Upper lobe of left lung (tissue), 6 donors: ENCODE measurements at regions not wholly inside any gene's neighbourhood (a gene's known extent, or its start where the extent isn't known, plus 50 kb on each side); places are given as distances from the start of the nearest gene placed in this dataset.

Experiments
- ATAC-seq, 2 donors: fragments of 200-7000 bp; cut with Tn5 transposase; one replicate each; pipeline ENCODE4 v1.9.1; 2022; ENCODE audit warnings: mild to moderate bottlenecking in 2 of 2, moderate library complexity in 2 of 2; ENCODE audit not compliant: low FRiP score in 2 of 2
- DNase-seq, 2 donors: peaks; one replicate each; pipeline ENCODE4 v3.0.0-alpha.2; 2019 to 2020
- H3K27ac ChIP-seq, 4 donors: fragments of 200-600 bp; sonication (generic); one replicate each; pipeline ENCODE4 v1.5.1; 2016 to 2019
- H3K27me3 ChIP-seq, 4 donors: fragments of 200-600 bp; sonication (generic); one replicate each; pipeline ENCODE4 v1.5.1; 2017 to 2019
- H3K36me3 ChIP-seq, 4 donors: fragments of 200-600 bp; sonication (generic); one replicate each; pipeline ENCODE4 v1.5.1; 2016 to 2019
- H3K4me1 ChIP-seq, 4 donors: fragments of 200-600 bp; sonication (generic); one replicate each; pipeline ENCODE4 v1.5.1; 2018 to 2019
- H3K4me3 ChIP-seq, 4 donors: fragments of 200-600 bp; sonication (generic); one replicate each; pipeline ENCODE4 v1.5.1; 2017 to 2019; ENCODE audit warnings: mild to moderate bottlenecking in 2 of 4, moderate library complexity in 1 of 4
- H3K9me3 ChIP-seq, 4 donors: fragments of 200-600 bp; sonication (generic); one replicate each; pipeline ENCODE4 v1.5.1; 2018 to 2019
- EP300 ChIP-seq, 4 donors: sonication (generic); formaldehyde crosslinking; IDR thresholded peaks; one replicate each; pipeline ENCODE4 v1.5.1; 2017; ENCODE audit warnings: antibody characterized with exemption in 4 of 4, control low read depth in 2 of 4
- POLR2A ChIP-seq, 4 donors: fragments of 450-650 bp; IDR thresholded peaks; one replicate each; pipeline ENCODE4 v1.5.1; 2016 to 2017; ENCODE audit warnings: antibody characterized with exemption in 4 of 4, mild to moderate bottlenecking in 2 of 4
- POLR2AphosphoS5 ChIP-seq, 2 donors: sonication (generic); formaldehyde crosslinking; IDR thresholded peaks; one replicate each; pipeline ENCODE4 v1.5.1; 2017; ENCODE audit warnings: antibody characterized with exemption in 2 of 2
- WGBS, 2 donors: methylation state at CpG; one replicate each; pipeline ENCODE4 v1.1.5; 2017 to 2018; 5-methylcytosine and 5-hydroxymethylcytosine counted together
- TF ChIP-seq, protein P1 (sequence below), 6 experiments: fragments of 450-650 bp in 4 of 6; fragments of 200-600 bp in 2 of 6; sonication (generic) in 2 of 6; IDR thresholded peaks; one replicate each; pipeline ENCODE4 v1.5.1; 2016 to 2019; ENCODE audit warnings: antibody characterized with exemption in 6 of 6
- donor health status: DM: no; HTN: no; CAD: no; lungs with moderate emphysema.
- donor health status: DM: no; HTN: yes; CAD: no; lungs with severe emphysema.

DNA sequence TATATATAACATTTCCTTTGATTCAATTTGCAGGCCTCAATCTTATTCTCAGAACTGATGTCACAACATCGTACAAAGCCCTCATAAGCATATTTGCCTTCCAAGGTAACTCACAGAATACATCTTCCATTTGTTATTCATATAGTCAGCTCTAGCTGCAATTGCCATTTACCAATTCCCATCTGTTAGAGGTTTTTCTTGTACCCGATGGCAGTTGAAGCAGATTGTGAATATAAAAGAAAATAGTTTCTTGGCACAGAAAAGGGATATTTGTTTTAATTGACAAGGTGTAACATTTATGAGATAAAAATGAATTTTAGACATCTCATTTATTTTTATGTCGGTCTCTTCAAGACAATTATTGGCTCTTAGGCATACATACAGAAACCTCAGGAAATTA is 311.3 kb downstream of the TRIML1 start:
- DNase-seq (no peak), ATAC-seq (no peak)
- 60 to 72% methylated on average over 3 of the region's 3 CpGs for WGBS, 2 donors
- Histone ChIP-seq H3K36me3 (no peaks in the 10 kb centered on the region), H3K27me3 (no peaks in the 10 kb centered on the region), H3K4me1 (no peaks in the 10 kb centered on the region), H3K27ac (no peak overlapping the region), H3K4me3 (no peak overlapping the region), H3K9me3 (no peaks in the 10 kb centered on the region)
- TF ChIP-seq, protein P1, sequence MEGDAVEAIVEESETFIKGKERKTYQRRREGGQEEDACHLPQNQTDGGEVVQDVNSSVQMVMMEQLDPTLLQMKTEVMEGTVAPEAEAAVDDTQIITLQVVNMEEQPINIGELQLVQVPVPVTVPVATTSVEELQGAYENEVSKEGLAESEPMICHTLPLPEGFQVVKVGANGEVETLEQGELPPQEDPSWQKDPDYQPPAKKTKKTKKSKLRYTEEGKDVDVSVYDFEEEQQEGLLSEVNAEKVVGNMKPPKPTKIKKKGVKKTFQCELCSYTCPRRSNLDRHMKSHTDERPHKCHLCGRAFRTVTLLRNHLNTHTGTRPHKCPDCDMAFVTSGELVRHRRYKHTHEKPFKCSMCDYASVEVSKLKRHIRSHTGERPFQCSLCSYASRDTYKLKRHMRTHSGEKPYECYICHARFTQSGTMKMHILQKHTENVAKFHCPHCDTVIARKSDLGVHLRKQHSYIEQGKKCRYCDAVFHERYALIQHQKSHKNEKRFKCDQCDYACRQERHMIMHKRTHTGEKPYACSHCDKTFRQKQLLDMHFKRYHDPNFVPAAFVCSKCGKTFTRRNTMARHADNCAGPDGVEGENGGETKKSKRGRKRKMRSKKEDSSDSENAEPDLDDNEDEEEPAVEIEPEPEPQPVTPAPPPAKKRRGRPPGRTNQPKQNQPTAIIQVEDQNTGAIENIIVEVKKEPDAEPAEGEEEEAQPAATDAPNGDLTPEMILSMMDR (IDR thresholded peaks at IDR 0.05), result no peak
- TF ChIP-seq POLR2A (IDR thresholded peaks at IDR 0.05) (no peak), POLR2AphosphoS5 (IDR thresholded peaks at IDR 0.05) (no peak), EP300 (IDR thresholded peaks at IDR 0.05) (no peak)

DNA sequence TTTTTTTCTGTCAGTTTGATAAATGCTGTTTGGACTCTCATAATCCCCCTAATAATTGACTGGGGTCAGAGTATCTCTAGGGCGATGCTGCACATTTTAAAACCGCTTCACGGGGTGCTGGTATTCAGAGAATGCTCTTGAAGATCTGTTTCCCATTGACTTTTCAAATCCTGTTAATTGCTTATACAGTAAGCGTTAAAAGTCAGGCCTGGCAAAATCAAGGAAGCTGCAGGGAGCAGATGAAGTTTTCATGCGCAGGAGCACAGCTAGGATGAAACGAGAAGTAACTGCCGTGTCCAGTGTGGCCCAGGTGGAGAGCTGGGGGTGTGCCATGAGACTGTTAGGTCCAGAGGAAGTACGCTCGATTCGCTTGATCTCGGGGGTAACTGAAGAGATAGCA is 312.9 kb downstream of the TRIML1 start:
- 46% methylated on average over 11 of the region's 11 CpGs for WGBS, 2 donors
- no peaks in the 10 kb centered on the region for H3K27me3 ChIP-seq
- no peaks in the 10 kb centered on the region for H3K36me3 ChIP-seq
- no peaks in the 10 kb centered on the region for H3K9me3 ChIP-seq
- no peak overlapping the region for H3K27ac ChIP-seq
- DNase-seq (no peak), ATAC-seq (no peak)
- TF ChIP-seq, protein P1 (IDR thresholded peaks at IDR 0.05), result no peak
- no peak for TF ChIP-seq EP300 (IDR thresholded peaks at IDR 0.05)
- TF ChIP-seq POLR2AphosphoS5 (IDR thresholded peaks at IDR 0.05), result no peak
- TF ChIP-seq POLR2A (IDR thresholded peaks at IDR 0.05), result no peak
- H3K4me1 ChIP-seq, result no peaks in the 10 kb centered on the region
- no peak overlapping the region for H3K4me3 ChIP-seq

DNA sequence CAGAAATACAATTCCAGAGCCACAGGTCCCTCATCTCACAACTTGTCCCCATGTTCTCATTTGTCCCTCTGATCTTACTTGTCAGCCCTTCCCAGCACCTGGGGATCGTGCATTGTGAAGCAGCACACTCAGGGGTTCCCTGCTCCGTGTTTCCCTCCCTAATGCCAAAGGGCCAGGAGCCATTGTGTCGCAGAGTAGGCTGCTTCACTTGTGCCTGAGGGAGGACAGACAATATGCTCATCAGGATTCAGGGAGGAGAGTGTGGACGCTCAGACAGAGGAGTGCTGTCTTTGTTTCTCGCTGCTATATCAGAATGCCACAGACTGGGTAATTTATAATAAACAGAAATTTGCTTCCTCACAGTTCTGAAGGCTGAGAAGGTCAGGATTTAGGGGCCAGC is 315.3 kb downstream of the TRIML1 start:
- Histone ChIP-seq H3K4me3 (no peak overlapping the region), H3K9me3 (no peaks in the 10 kb centered on the region), H3K4me1 (no peaks in the 10 kb centered on the region), H3K27ac (no peak overlapping the region), H3K36me3 (no peaks in the 10 kb centered on the region), H3K27me3 (no peaks in the 10 kb centered on the region)
- DNase-seq, result no peak
- ATAC-seq, result no peak
- WGBS, 2 donors, result 76 to 78% methylated on average over 5 of the region's 5 CpGs
- no peak for TF ChIP-seq EP300 (IDR thresholded peaks at IDR 0.05)
- no peak for TF ChIP-seq POLR2A (IDR thresholded peaks at IDR 0.05)
- TF ChIP-seq POLR2AphosphoS5 (IDR thresholded peaks at IDR 0.05), result no peak
- TF ChIP-seq, protein P1 (IDR thresholded peaks at IDR 0.05), result no peak

DNA sequence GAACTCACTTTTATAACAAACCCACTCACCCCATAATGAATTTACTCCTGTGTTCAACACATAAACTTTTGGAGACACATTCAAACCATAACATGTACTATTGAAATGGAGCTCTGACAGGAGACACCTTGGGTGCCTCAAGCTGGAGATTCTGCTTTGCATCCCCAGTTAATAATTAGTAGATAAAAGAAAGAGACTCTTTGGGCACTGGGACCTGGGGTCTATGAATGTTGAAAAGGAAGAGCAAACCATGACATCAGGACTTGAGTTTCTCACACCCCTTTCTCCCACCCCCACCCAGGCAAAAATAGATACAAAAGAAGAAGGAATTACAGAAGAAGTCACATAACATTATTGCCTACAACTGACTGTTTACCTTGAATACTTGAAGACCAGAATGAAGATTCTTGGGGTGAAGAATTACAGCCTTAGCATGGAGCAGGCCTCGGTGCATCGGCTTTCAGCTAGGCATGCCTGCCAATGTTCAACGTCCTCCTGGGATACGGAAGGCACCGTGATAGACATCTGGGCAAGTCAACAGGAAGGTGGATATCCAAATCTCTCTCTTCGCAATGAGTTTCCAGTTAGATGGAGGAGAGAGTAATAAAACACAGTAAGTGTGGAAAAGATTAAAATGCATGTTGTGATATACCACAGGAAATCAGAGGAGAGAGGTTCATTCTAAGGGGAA is 316.0 kb downstream of the TRIML1 start:
- no peak for TF ChIP-seq POLR2A (IDR thresholded peaks at IDR 0.05)
- TF ChIP-seq, protein P1 (IDR thresholded peaks at IDR 0.05), result no peak
- TF ChIP-seq POLR2AphosphoS5 (IDR thresholded peaks at IDR 0.05), result no peak
- no peak for TF ChIP-seq EP300 (IDR thresholded peaks at IDR 0.05)
- Histone ChIP-seq H3K4me3 (no peak overlapping the region), H3K27ac (no peak overlapping the region), H3K4me1 (no peaks in the 10 kb centered on the region), H3K36me3 (no peaks in the 10 kb centered on the region), H3K9me3 (no peaks in the 10 kb centered on the region), H3K27me3 (no peaks in the 10 kb centered on the region)
- no peak for ATAC-seq
- DNase-seq, result no peak
- 81 to 90% methylated on average over 6 of the region's 6 CpGs for WGBS, 2 donors

DNA sequence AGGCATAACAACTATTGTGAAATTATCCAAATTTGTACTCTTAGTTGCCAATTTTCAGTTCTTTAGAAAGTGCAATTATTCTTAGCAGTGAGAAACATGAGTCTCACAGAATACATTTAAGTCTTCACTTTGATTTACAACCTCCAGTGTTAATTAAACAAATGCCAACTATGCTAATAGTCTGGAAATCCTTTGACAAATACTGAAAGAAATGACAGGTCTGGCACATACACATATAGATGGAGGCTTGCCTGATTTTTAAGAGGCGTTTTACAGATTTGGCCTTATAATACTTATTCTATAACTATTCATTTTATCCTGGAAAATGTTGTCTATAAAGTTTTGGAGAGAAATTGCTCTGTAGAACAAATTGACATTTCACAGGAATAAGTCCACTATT is 320.1 kb downstream of the TRIML1 start:
- DNase-seq, result no peak
- no peak for TF ChIP-seq POLR2AphosphoS5 (IDR thresholded peaks at IDR 0.05)
- H3K27ac ChIP-seq, result no peak overlapping the region
- H3K9me3 ChIP-seq, result no peaks in the 10 kb centered on the region
- no peaks in the 10 kb centered on the region for H3K36me3 ChIP-seq
- H3K4me3 ChIP-seq, result no peak overlapping the region
- no peaks in the 10 kb centered on the region for H3K4me1 ChIP-seq
- H3K27me3 ChIP-seq, result no peaks in the 10 kb centered on the region
- WGBS, 2 donors, result 79 to 82% methylated on average over 1 of the region's 1 CpG
- no peak for ATAC-seq
